Adipose tissue (tissue), 3 donors: ENCODE measurements at regions not wholly inside any gene's neighbourhood (a gene's known extent, or its start where the extent isn't known, plus 50 kb on each side); places are given as distances from the start of the nearest gene placed in this dataset.

Experiments
- H3K27ac ChIP-seq: one replicate; pipeline ENCODE4 v1.5.1; 2013; ENCODE audit warnings: low read depth, low read length
- WGBS, 3 donors: extraction: QIAGEN DNeasy Blood & Tissue Kit; methylation state at CpG; one replicate each; pipeline ENCODE4 v1.1.7; 2013; 5-methylcytosine and 5-hydroxymethylcytosine counted together
- donor health status: healthy with polysubstance abuse.
- donor health status: Bipolar disorder and iron deficiency.
- donor health status: healthy.

DNA sequence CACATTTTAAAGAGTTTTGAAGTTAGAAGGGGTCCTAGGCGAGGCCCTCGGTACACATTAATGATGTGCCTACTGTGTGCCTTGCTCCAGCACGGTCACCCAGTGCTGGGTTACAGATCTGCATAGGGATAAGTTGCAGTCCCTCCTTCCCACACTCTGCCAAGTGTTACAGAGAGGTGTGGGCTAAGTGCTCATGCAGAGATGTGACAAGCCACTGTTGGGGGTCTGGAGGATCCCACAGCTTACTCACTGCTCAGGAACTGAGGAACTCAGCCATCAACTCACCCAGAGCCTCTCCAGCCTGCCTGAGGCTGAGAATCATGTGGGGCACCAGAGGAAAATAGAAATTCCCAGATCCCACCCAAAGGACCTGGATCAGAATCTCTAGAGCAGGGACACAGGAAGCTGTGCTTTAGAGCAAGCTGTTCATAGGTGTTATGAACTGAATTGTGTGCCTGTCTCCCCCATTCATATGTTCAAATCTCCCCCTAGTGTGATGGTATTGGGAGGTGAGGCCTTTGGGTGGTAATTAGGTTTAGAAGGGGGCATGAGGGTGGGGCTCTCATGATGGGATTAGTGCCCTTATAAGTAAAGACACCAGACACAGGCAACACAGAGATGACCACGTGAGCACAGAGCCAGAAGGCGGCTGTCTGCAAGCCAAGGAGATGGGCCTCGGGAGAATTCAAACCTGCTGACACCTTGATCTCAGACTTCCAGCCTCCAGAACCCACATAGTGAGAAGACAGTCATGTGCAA is 164.1 kb downstream of the HSD17B3 start:
- WGBS, 3 donors = 73 to 81% (median 80%) methylated on average over 6 of the region's 6 CpGs
- H3K27ac ChIP-seq = no peak overlapping the region

DNA sequence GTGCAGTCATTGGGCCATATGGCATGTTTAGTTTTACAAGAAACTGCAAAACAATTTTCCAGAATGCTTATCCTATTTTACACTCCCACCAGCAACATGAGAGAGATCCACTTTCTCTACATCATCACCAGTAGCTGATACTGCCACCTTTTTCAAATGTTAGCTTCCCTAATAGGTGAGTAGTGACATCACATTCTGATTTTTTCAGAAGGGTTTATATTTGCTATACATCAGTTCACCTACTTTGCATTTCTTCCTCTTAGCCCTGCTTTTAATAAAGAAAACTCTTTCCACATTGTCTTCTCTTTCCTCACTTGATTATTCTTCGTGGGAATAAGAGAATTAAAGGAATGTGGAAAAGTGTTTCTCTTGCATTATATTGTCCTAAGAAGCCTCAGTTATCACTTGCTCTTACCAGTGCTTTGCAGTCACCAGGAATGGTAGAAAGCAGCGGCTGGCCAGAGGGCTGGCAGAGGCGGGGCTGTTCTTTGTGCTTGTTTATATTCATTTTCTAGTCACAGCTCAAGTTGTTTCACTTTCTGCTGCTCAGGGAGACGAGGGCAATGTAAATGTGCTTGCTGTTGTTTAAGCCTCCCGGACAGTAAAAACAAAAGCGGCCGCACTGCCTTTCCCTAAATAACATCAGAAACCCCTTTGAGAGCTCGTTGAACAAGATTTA is 164.8 kb downstream of the HSD17B3 start:
- no peak overlapping the region for H3K27ac ChIP-seq
- WGBS, 3 donors = 27 to 38% (median 33%) methylated on average over 8 of the region's 8 CpGs

DNA sequence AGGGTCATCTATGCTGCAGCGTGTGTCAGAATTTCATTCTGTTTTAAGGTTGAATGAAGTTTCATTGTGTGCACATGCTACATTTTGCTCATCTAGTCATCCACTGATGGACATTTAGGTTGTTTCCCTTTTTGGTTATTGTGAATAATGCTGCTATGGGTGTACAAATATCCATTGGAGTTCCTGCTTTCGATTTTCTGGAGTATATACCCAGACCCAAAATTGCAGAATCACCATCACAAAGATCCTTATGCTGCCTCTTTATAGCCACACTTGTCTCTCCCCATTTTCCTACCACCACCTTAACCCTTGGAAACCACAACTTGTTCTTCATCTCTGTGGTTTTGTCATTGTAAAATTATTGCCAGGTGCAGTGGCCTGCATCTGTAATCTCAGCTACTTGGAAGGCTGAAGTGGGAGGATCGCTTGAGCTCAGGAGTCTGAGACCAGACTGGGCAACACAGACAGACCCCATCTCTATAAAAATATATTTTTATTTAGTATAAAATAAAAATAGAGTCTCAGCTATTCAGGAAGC is 166.2 kb downstream of the HSD17B3 start:
- WGBS, 3 donors = 86 to 89% (median 86%) methylated on average over 3 of the region's 3 CpGs
- H3K27ac ChIP-seq = no peak overlapping the region

DNA sequence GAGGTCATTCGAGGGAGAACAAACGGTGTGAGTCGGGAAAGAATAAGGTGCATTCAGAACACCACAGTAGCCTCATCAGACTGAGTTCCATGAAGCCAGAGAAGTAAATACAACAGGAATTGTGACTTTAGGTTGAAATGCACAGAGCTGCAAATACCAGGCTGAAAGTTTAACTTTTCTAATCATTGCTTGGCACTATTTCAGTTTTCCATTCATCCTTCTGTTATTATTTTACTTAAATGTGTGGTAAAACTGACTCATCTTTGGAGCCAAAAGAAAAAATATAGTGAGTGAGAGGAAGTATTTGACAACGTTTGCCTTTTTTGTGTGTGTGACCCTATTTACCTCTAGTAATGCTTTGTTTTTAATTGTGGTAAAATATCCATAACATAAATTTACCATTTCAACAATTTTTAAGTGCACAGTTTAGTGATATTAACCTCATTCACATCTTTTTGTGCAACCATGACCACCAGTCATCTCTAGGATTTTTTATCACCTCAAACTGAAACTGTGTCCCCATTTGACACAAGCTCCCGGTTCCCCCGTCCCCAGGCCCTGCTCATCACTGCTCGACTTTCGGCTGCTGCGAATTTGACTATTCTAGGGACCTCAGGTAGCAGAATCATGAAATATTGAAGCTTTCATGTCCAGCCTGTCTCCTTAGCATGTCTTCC is 166.8 kb downstream of the HSD17B3 start:
- no peak overlapping the region for H3K27ac ChIP-seq
- 59 to 81% (median 77%) methylated on average over 9 of the region's 9 CpGs for WGBS, 3 donors

DNA sequence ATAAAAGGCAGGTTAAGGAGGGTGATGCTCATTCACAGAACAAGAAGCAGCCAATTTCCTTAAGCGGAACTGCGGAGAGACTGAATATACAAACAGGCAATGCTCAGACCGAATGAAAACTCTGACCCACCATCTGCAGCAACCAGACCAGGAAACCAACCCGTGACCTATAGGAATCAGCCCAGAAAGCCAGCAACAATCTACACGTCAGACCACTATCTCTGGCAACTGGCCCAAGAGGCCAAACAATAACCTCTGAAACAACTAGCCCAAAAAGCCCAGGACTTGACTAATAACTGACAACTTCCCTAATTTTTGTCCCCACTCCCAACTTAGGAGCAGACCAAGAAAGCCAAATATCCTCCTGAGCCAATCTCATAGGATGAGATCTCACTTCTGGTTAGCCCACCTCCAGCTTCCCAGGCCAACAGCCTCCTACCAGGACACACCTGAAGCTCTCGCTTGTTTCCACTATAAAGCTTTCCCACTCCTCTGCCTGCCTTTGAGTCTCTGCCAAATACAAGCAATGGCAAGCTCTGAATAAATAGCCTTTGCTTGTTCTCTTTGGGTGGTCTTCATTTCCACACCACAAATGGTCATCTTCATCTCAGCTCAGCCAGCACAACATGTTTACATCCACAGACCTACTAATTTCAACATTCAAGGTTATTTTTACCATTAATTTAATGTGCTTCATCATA is 168.5 kb downstream of the HSD17B3 start:
- WGBS, 3 donors = 71 to 87% (median 82%) methylated on average over 6 of the region's 6 CpGs
- no peak overlapping the region for H3K27ac ChIP-seq

DNA sequence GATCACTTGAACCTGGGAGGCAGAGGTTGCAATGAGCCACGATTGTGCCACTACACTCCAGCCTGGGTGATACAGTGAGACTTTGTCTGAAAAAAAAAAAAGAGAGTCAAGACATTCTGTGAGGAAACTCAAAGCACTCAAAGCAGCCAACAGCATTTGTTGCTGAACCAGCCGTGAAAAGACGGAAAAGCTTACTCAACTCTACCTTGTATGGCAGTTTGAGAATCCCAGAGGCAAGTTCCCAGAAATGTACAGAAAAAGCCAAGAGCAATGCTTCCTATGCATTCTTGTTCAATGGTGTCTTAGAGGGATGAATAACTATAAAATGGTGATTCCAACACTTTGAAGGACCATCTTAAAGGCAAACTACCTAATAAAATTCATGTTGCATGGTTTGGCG is 170.2 kb downstream of the HSD17B3 start:
- H3K27ac ChIP-seq = no peak overlapping the region
- WGBS, 3 donors = 84 to 88% (median 85%) methylated on average over 4 of the region's 4 CpGs

DNA sequence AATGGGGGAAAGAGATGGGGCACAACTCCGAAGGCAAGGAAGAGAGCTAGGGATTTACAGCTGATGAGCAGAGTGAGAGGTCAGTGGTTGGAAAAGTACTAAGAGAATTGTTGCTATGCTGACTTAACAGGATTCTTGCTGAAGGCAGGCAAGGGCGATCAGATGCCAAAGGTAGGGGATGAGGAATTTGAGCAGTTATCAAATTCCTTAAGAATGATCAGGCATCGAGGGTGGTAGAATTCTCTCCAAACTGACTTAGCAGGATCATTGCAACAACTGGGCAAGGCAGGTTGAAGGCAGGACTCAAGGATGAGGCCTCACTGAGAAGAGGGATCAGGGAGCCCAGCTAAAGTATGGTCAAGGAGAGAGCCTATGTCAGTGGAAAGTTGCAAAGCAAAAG is 171.0 kb downstream of the HSD17B3 start:
- 92 to 97% (median 95%) methylated on average over 3 of the region's 3 CpGs for WGBS, 3 donors
- H3K27ac ChIP-seq = no peak overlapping the region

DNA sequence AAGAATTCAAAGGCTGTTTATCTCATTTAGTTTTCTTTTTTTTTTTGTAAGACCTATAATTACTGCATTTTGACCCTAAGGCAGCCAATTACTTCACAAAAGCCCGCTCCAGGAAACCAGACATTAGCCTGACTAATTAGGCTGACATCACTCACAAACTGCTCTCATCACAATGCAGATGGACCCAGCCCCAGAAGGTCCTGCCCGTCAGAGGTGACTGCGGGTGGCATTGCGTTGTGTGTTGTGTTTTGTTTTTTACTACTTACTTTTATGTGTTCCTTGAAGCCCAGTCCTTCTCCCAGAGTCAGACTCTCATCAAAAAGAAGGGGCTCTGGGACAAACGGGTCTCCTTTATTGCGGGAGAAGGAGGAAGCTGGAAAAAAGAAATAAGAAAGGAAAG is 172.2 kb downstream of the HSD17B3 start:
- 63 to 74% (median 69%) methylated on average over 6 of the region's 6 CpGs for WGBS, 3 donors
- H3K27ac ChIP-seq = no peak overlapping the region

DNA sequence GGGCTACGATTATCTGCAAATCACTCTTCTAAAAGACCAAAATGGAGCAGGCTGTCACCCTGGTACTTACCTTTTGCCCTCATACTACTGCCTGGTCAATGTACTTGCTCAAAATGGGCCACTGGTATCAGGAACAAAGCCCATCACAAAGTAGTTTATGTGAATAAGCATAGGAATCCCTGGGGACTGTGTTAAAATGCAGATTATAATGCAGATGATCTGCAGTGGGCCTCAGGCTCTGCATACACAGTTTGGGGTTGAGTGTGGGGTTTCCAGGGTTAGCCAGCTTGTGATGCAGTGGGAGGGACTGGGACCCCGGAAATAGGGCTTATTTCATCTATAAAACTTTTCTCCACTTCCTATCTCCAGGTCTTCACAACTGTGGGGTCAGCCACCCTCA is 173.1 kb downstream of the HSD17B3 start:
- WGBS, 3 donors = 73 to 77% (median 73%) methylated on average over 2 of the region's 2 CpGs
- no peak overlapping the region for H3K27ac ChIP-seq

DNA sequence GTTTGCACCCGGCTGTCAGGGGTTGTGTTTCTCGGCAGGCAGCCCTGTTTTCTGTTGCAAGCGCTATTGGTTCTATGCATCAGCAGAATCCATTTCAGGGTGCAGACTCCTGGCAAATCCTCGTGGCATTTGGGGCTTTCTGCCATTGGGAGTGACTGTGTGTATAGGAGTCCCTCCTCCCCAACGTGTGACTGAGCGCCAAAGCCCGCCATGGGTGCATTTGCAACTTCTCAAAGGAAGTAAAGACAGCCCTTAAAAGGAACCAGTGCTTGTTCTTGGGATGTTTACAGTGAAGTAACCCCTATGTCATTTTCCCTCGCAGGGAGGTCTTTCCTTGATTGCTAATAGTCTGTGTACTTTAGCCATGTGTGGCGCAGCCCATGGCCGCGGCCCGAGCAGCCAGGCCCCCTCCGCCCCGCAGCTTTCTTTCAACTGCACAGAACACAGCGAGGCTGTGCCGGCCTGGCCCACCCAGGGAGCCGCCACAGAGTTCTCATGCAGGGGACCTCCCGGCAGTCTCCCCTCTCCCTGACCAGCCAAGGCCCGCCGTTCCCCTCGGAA is 175.6 kb downstream of the HSD17B3 start:
- H3K27ac ChIP-seq = no peak overlapping the region
- 55 to 70% (median 65%) methylated on average over 21 of the region's 21 CpGs for WGBS, 3 donors

DNA sequence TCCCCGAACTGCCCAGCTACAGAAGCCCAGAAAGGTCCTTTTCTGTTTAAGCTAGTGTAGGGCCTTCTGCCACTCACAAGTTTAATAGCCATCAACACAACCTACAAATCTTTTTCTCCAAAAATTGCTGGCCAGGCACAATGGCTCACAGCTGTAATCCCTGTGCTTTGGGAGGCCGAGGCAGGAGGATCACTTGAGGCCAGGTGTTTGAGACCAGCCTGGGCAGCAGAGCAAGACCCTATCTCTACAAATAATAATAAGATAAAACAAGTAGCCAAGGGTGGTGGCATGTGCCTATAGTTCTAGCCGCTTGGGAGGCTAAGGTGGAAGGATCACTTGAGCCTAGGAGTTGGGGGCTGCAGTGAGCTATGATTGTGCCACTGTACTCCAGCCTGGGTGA is 176.4 kb downstream of the HSD17B3 start:
- no peak overlapping the region for H3K27ac ChIP-seq
- WGBS, 3 donors = 74 to 96% (median 79%) methylated on average over 3 of the region's 3 CpGs

DNA sequence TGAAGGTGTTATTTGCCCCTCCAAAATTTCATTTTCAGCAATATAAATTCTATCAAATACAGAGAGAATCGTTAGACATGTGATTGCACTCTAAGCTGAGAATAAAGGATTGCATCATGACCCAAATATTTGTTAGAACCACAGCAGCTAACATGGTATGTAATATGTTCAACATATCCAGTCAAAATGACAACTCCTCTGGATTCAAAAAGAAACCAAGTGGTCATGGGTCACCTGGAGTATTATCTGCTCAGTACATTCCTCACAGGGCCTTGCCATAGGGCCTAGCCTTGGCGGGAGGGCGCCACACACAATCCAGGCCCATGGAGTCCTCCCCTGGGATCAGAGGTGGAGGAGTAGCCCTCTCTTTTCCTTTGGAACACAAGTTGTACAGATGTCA is 179.2 kb downstream of the HSD17B3 start:
- WGBS, 3 donors = 65 to 82% (median 81%) methylated on average over 3 of the region's 3 CpGs
- H3K27ac ChIP-seq = no peak overlapping the region

DNA sequence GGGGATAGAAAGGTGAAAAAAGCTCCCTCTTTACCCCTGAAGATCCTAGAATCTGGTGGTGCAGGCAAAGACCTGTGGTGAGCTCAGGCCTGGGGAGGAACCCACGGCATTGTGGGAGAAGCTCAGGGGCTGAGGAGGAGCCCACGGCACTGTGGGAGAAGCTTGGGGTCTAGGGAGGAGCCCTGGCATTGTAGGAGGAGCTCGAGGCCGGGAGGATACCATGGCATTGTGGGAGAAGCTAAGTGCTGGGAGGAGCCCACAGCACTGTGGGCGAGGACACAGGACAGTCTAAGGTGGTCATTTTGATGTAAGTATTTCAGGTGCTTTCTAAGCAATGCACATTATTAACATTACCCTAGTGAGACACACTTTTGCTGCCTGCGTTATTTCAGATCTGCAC is 179.7 kb downstream of the HSD17B3 start:
- H3K27ac ChIP-seq = no peak overlapping the region
- WGBS, 3 donors = 69 to 78% (median 72%) methylated on average over 6 of the region's 6 CpGs

DNA sequence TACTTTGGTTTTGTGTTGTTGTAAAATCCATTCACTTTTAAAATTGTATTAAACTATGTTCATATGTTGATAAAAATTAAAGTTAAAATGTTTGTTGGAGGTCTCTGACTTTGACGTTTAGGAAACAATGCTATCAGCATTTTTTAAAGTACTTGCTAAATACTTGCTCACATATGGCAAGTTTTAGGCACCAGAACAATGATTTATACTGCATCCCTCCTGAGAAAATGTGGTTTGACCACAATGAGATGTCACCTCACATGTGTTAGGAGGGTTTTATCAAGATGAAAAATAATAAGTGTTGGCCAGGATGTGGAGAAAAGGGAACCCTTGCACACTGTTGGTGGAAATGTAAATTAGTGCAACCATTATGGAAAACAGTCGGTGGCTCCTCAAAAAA is 180.8 kb downstream of the HSD17B3 start:
- 27 to 47% (median 41%) methylated on average over 2 of the region's 2 CpGs for WGBS, 3 donors
- H3K27ac ChIP-seq = no peak overlapping the region

DNA sequence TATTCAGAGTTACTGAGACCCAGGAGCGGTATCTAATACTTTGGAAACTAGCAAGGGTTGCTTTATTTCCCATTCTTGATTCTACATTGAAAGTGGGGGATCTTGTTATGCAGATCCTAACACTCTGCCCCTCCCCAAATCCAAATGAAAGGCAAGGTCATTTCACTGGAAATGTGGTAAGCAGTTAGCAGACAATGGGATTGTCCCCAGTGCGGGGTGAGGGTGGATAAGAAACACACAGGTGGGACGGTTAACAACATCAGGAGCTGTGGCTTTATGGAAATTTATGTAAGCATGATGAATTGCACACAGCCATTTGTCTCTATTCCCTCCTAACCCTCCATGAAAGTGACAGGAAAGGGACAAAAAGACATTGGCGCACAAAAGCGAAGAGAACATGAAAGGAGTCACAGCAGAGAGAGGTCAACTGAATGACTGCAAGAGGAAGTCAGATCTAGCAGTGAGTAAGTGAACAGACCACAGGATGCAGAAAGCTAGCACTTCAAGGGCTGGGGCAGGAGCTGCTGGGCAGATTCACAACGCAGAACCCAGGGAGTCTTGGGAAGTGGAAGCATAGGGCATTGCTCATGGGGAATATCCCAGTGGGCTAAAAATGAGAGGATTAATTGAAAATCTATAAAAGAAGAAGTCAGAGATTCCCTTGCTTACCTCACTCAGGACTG is 184.4 kb downstream of the HSD17B3 start:
- WGBS, 3 donors = 71 to 83% (median 75%) methylated on average over 6 of the region's 6 CpGs
- H3K27ac ChIP-seq = no peak overlapping the region

DNA sequence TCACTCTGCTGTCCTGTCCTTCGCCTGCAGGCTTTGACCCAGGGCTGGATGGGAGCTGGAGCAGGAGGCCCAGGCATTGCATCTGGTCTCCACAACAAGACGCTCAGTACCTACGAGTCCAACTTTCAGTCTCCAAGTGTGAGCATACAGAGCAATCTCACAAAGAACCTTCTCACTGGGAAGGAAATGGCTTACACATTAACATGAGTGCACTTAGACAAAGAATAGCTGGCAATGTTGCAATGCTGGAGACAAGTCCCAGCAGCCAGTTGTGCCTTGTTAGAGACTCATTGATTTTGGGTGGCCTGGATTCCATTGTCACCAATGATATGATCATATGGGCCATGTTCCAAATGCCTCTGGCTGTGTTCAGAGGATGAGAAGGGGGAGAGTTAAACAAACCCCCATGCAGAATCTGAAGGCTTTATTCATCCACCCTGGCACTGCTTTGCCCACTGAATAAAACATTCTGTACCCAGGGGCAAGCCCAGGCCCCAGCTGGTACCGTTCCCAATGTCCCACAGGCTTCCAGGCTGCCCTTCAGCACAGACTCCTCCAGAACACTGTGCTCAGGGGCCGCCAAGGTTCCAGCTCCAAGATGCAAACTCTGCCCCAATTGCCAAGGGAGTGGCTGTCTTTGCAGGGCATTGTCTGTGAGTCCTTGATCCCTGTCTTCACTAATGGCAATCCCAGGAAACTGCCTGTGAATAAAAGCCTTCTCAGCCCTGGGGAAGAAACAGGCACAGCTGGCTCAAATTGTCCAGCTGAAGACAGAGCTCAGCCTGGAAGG is 185.5 kb downstream of the HSD17B3 start:
- no peak overlapping the region for H3K27ac ChIP-seq
- 28 to 79% (median 79%) methylated on average over 5 of the region's 5 CpGs for WGBS, 3 donors

DNA sequence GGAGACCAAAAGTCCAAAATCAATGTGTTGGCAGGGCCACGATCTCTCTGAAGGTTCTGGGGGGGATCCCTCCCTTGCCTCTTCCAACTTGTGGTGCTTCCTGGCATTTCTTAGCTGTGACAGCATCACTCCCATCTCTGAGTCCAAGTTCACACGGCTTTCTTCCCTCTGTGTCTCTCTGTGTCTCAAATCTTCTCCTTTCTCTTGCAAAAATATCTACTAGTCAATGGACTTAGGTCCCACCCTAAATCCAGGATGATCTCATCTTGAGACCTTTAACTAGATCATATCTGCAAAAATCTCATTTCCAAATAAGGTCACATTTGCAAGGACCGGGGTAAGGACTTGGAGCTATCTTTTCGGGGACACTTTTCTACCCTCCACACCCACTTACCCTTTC is 186.1 kb downstream of the HSD17B3 start:
- H3K27ac ChIP-seq = no peak overlapping the region
- 69 to 76% (median 71%) methylated on average over 4 of the region's 4 CpGs for WGBS, 3 donors
